SH-SY5Y (cell line): ENCODE measurements at regions not wholly inside any gene's neighbourhood (a gene's known extent, or its start where the extent isn't known, plus 50 kb on each side); places are given as distances from the start of the nearest gene placed in this dataset.

Experiments used
- GATA2 ChIP-seq: IDR thresholded peaks from 2 replicates; pipeline ENCODE4 v1.6.1; 2011; ENCODE audit warnings: mild to moderate bottlenecking, low read depth, low read length
- GATA3 ChIP-seq: IDR thresholded peaks from 2 replicates; pipeline ENCODE4 v1.6.1; 2011; ENCODE audit warnings: low read depth, mild to moderate bottlenecking, low read length, moderate library complexity

DNA sequence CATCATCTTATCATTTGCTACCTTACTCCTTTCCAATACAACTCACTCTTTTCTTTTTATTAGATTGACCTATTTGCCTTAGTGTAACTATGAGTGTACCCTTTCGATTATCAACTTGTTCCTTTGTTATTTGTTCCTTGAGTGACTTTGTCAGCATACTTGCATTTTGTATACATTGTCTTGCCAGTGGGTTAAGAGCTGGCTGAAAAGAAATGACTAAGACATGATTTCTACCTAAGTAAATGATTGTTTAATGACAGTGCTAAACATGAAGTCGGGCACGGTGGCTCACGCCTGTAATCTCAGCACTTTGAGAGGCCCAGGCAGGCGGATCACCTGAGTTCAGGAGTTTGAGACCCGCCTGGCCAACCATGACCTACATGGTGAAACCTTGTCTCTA lies 1042.3 kb downstream of the TBL1XR1 start:
- TF ChIP-seq GATA2 (no peak), GATA3 (no peak)
